Ishikawa (cell line): ENCODE measurements at regions not wholly inside any gene's neighbourhood (a gene's known extent, or its start where the extent isn't known, plus 50 kb on each side); places are given as distances from the start of the nearest gene placed in this dataset.

Experiments used
- CEBPB ChIP-seq: IDR thresholded peaks from 2 replicates; pipeline ENCODE4 v1.6.1; 2012
- CREB1 ChIP-seq: IDR thresholded peaks from 2 replicates; pipeline ENCODE4 v1.6.1; 2012; ENCODE audit warnings: low read depth
- EGR1 ChIP-seq: IDR thresholded peaks from 2 replicates; pipeline ENCODE4 v1.6.1; 2012
- EP300 ChIP-seq: IDR thresholded peaks from 2 replicates; pipeline ENCODE4 v1.6.1; 2012; ENCODE audit warnings: borderline replicate concordance
- FOXM1 ChIP-seq: IDR thresholded peaks from 2 replicates; pipeline ENCODE4 v1.6.1; 2012; ENCODE audit warnings: low read depth, borderline replicate concordance
- MAX ChIP-seq: IDR thresholded peaks from 2 replicates; pipeline ENCODE4 v1.6.1; 2012
- NFIC ChIP-seq: IDR thresholded peaks from 2 replicates; pipeline ENCODE4 v1.6.1; 2012
- RAD21 ChIP-seq: IDR thresholded peaks from 2 replicates; pipeline ENCODE4 v1.6.1; 2012; ENCODE audit warnings: low read depth
- REST ChIP-seq: IDR thresholded peaks from 2 replicates; pipeline ENCODE4 v1.6.1; 2012; ENCODE audit warnings: low read depth, mild to moderate bottlenecking
- TAF1 ChIP-seq: IDR thresholded peaks from 2 replicates; pipeline ENCODE4 v1.6.1; 2012; ENCODE audit warnings: low read depth, mild to moderate bottlenecking
- TCF12 ChIP-seq: IDR thresholded peaks from 2 replicates; pipeline ENCODE4 v1.6.1; 2012; ENCODE audit warnings: low read depth
- TEAD4 ChIP-seq: IDR thresholded peaks from 2 replicates; pipeline ENCODE4 v1.6.1; 2012
- USF1 ChIP-seq: IDR thresholded peaks from 2 replicates; pipeline ENCODE4 v1.6.1; 2012
- YY1 ChIP-seq: IDR thresholded peaks from 2 replicates; pipeline ENCODE4 v1.6.1; 2012; ENCODE audit warnings: low read depth
- ZBTB7A ChIP-seq: IDR thresholded peaks from 2 replicates; pipeline ENCODE4 v1.6.1; 2012; ENCODE audit warnings: low read depth

- TF ChIP-seq YY1 (no peak), ZBTB7A (no peak), CREB1 (no peak)
Measured at GRCh38 chr3:80060664-80061063, 292.9 kb upstream of the ROBO1 start.

GRCh38 chr3:80055306-80055705 is 287.5 kb upstream of the ROBO1 start:
- TF ChIP-seq RAD21 = no peak
- TF ChIP-seq TCF12 = no peak
- TF ChIP-seq FOXM1 = no peak
- no peak for TF ChIP-seq EGR1
- TF ChIP-seq REST = no peak
- no peak for TF ChIP-seq NFIC
- no peak for TF ChIP-seq CEBPB
- TF ChIP-seq MAX = no peak
- no peak for TF ChIP-seq USF1
- no peak for TF ChIP-seq ZBTB7A
- TF ChIP-seq YY1 = no peak
- TF ChIP-seq EP300 = no peak
- no peak for TF ChIP-seq TAF1
- TF ChIP-seq CREB1 = no peak
- TF ChIP-seq TEAD4 = no peak

- TF ChIP-seq REST (no peak), USF1 (no peak), NFIC (no peak), FOXM1 (no peak), TAF1 (no peak), MAX (no peak), TCF12 (no peak), RAD21 (no peak), ZBTB7A (no peak), CREB1 (no peak)
Measured at GRCh38 chr3:80052271-80052670, 284.5 kb upstream of the ROBO1 start.

- TF ChIP-seq ZBTB7A (no peak), FOXM1 (no peak), TCF12 (no peak), CREB1 (no peak)
Measured at GRCh38 chr3:80051602-80051962, 283.8 kb upstream of the ROBO1 start.

- no peak for TF ChIP-seq TCF12
- TF ChIP-seq NFIC = no peak
- TF ChIP-seq USF1 = no peak
- TF ChIP-seq EP300 = no peak
- no peak for TF ChIP-seq CREB1
- TF ChIP-seq REST = no peak
- no peak for TF ChIP-seq ZBTB7A
- TF ChIP-seq EGR1 = no peak
- no peak for TF ChIP-seq MAX
- no peak for TF ChIP-seq RAD21
- TF ChIP-seq TAF1 = no peak
- no peak for TF ChIP-seq CEBPB
- no peak for TF ChIP-seq YY1
- no peak for TF ChIP-seq FOXM1
- TF ChIP-seq TEAD4 = no peak
Measured at GRCh38 chr3:80050826-80051601, 283.2 kb upstream of the ROBO1 start.
